PC-3 (cell line): ENCODE measurements at regions not wholly inside any gene's neighbourhood (a gene's known extent, or its start where the extent isn't known, plus 50 kb on each side); places are given as distances from the start of the nearest gene placed in this dataset.

Experiments used
- CTCF ChIP-seq: fragments of 300-600 bp; sonication (generic); conservative IDR thresholded peaks from 2 replicates; pipeline ENCODE4 v1.5.1; 2017; ENCODE audit warnings: antibody characterized with exemption, low read depth, mild to moderate bottlenecking, low read length
- EZH2phosphoT487 ChIP-seq: fragments of 300-600 bp; sonication (generic); IDR thresholded peaks from 2 replicates; pipeline ENCODE4 v1.6.1; 2018; ENCODE audit warnings: mild to moderate bottlenecking, antibody characterized with exemption, low read length, borderline replicate concordance

- TF ChIP-seq CTCF: no peak
- TF ChIP-seq EZH2phosphoT487: no peak
Observed at GRCh38 chr3:104556372-104557078, 810.2 kb upstream of the ALCAM start.
